Right atrium auricular region (tissue), 2 donors: ENCODE measurements at regions not wholly inside any gene's neighbourhood (a gene's known extent, or its start where the extent isn't known, plus 50 kb on each side); places are given as distances from the start of the nearest gene placed in this dataset.

Experiments used
- DNase-seq: peaks from one replicate; pipeline ENCODE4 v3.0.0-alpha.2; 2019; ENCODE audit warnings: low spot score
- H3K27ac ChIP-seq, 2 donors: fragments of 200-600 bp; sonication (generic); 1 replicate in 1 of 2; 2 replicates in 1 of 2; pipeline ENCODE4 v1.5.1; 2016 to 2019
- H3K27me3 ChIP-seq, 2 donors: fragments of 200-600 bp; sonication (generic); one replicate each; pipeline versions ENCODE4 v1.5.1 to v1.6.0; 2017 to 2019
- H3K36me3 ChIP-seq: fragments of 200-600 bp; sonication (generic); one replicate; pipeline ENCODE4 v1.5.1; 2016
- H3K4me1 ChIP-seq, 2 donors: fragments of 200-600 bp; sonication (generic); one replicate each; pipeline versions ENCODE4 v1.5.1 to v1.6.0; 2017 to 2019
- H3K4me3 ChIP-seq, 2 donors: fragments of 200-600 bp; sonication (generic); 1 replicate in 1 of 2; 2 replicates in 1 of 2; pipeline ENCODE4 v1.5.1; 2017 to 2019; ENCODE audit warnings: mild to moderate bottlenecking in 1 of 2, moderate library complexity in 1 of 2
- H3K9me3 ChIP-seq, 2 donors: fragments of 200-600 bp; sonication (generic); one replicate each; pipeline ENCODE4 v1.5.1; 2019
- TF ChIP-seq, protein P1 (sequence below), 2 donors: fragments of 200-600 bp; sonication (generic); IDR thresholded peaks; one replicate each; pipeline ENCODE4 v1.5.1; 2019; ENCODE audit warnings: antibody characterized with exemption in 2 of 2

DNA sequence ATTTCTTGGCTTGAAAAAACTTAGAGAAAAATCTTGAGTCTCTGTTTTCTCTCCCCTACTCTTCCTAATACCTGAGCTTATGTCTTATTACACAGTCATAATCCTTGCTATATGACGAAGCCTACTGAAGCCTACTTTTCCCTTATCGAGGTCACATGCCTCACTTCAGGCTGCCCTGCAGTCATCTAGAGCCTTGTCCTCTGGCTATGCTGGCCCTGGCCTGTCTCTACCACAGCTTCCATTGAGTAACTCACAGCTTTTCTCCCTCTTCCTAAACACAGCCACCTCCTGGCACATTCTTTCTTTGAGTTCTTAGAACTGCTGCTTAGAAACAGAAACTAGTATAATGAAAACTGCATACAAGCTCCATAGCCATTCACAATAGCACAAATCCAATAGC lies 1698.3 kb downstream of the STIM2 start:
- no peak for DNase-seq
- no peaks in the 10 kb centered on the region for H3K36me3 ChIP-seq

GRCh38 chr4:28562913-28563312 lies 1702.3 kb downstream of the STIM2 start:
- no peaks in the 10 kb centered on the region for H3K4me1 ChIP-seq
- no peak overlapping the region for H3K4me3 ChIP-seq
- no peaks in the 10 kb centered on the region for H3K36me3 ChIP-seq
- no peaks in the 10 kb centered on the region for H3K27me3 ChIP-seq
- no peak for DNase-seq
- TF ChIP-seq, protein P1, sequence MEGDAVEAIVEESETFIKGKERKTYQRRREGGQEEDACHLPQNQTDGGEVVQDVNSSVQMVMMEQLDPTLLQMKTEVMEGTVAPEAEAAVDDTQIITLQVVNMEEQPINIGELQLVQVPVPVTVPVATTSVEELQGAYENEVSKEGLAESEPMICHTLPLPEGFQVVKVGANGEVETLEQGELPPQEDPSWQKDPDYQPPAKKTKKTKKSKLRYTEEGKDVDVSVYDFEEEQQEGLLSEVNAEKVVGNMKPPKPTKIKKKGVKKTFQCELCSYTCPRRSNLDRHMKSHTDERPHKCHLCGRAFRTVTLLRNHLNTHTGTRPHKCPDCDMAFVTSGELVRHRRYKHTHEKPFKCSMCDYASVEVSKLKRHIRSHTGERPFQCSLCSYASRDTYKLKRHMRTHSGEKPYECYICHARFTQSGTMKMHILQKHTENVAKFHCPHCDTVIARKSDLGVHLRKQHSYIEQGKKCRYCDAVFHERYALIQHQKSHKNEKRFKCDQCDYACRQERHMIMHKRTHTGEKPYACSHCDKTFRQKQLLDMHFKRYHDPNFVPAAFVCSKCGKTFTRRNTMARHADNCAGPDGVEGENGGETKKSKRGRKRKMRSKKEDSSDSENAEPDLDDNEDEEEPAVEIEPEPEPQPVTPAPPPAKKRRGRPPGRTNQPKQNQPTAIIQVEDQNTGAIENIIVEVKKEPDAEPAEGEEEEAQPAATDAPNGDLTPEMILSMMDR (IDR thresholded peaks at IDR 0.05): no peak
- H3K27ac ChIP-seq: no peak overlapping the region
- no peaks in the 10 kb centered on the region for H3K9me3 ChIP-seq

More for the DNA sequence above, 1698.3 kb downstream of the STIM2 start:
- H3K4me1 ChIP-seq: no peaks in the 10 kb centered on the region
- TF ChIP-seq, protein P1 (IDR thresholded peaks at IDR 0.05): no peak
- H3K27me3 ChIP-seq: no peaks in the 10 kb centered on the region
- H3K27ac ChIP-seq: no peak overlapping the region
- H3K4me3 ChIP-seq: no peak overlapping the region
- H3K9me3 ChIP-seq: no peaks in the 10 kb centered on the region

DNA sequence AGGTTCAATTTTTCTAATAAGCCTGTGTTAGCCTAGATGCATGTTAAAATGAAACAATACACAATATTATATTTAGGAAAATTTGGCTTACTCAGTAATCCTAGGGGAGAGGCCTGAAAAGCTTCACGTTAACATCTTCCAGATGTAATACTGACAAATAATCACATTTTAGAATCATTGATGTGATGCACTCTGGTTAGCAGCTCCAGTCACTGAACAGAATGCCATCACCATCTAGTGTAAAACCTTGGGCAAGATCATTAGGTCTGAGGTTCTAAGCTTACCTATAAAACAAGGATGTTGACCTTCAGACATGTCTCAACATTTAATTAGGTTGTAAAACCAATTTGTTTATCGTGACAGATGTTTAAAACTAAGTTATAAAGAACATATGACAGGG lies 1704.8 kb downstream of the STIM2 start:
- TF ChIP-seq, protein P1 (IDR thresholded peaks at IDR 0.05): no peak
- no peak overlapping the region for H3K4me3 ChIP-seq
- no peak for DNase-seq
- H3K4me1 ChIP-seq: no peaks in the 10 kb centered on the region
- H3K27me3 ChIP-seq: no peaks in the 10 kb centered on the region
- H3K36me3 ChIP-seq: no peaks in the 10 kb centered on the region
- H3K27ac ChIP-seq: no peak overlapping the region
- no peaks in the 10 kb centered on the region for H3K9me3 ChIP-seq

GRCh38 chr4:28600958-28601357 lies 1740.3 kb downstream of the STIM2 start:
- no peaks in the 10 kb centered on the region for H3K27me3 ChIP-seq
- H3K9me3 ChIP-seq: no peaks in the 10 kb centered on the region
- TF ChIP-seq, protein P1 (IDR thresholded peaks at IDR 0.05): no peak
- H3K4me1 ChIP-seq: no peaks in the 10 kb centered on the region
- H3K4me3 ChIP-seq: no peak overlapping the region
- no peak for DNase-seq
- H3K36me3 ChIP-seq: no peaks in the 10 kb centered on the region
- no peak overlapping the region for H3K27ac ChIP-seq

GRCh38 chr4:28621591-28621990 lies 1761.0 kb downstream of the STIM2 start:
- TF ChIP-seq, protein P1 (IDR thresholded peaks at IDR 0.05): no peak
- H3K4me1 ChIP-seq: no peaks in the 10 kb centered on the region
- H3K9me3 ChIP-seq: peaks cover 0 to 8% of the 10 kb centered on the region in 2 donors
- no peaks in the 10 kb centered on the region for H3K27me3 ChIP-seq
- DNase-seq: no peak
- H3K27ac ChIP-seq: no peak overlapping the region
- H3K4me3 ChIP-seq: no peak overlapping the region
- no peaks in the 10 kb centered on the region for H3K36me3 ChIP-seq

DNA sequence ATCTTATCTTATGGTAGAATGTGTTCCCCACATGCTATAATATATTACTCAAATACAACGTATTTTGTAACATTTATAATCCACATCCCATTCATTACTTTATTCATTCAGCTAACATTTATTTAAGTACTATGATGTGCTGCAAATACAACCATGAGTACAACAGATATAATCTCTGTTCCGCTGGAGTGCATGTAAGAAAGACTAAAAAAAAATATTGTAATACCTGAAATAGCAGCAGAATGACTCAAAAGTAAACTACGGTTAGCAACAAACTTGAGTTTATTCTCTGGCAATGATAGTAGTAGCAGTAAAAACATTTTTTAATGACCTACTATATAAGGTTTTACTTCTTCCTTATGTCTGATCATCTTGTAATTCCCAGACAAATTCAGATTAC lies 1776.3 kb downstream of the STIM2 start:
- no peaks in the 10 kb centered on the region for H3K36me3 ChIP-seq

More for the DNA sequence above, 1776.3 kb downstream of the STIM2 start:
- Histone ChIP-seq H3K27ac (no peak overlapping the region), H3K9me3 (no peaks in the 10 kb centered on the region), H3K27me3 (no peaks in the 10 kb centered on the region), H3K4me3 (no peak overlapping the region), H3K4me1 (no peaks in the 10 kb centered on the region)
- no peak for DNase-seq
- TF ChIP-seq, protein P1 (IDR thresholded peaks at IDR 0.05): no peak
